Lower lobe of right lung (tissue), 2 donors: ENCODE measurements at regions not wholly inside any gene's neighbourhood (a gene's known extent, or its start where the extent isn't known, plus 50 kb on each side); places are given as distances from the start of the nearest gene placed in this dataset.

ENCODE experiments used
- ATAC-seq, 2 donors: fragments of 200-7000 bp; cut with Tn5 transposase; one replicate each; pipeline ENCODE4 v1.9.1; 2020 to 2022; ENCODE audit warnings: mild to moderate bottlenecking in 2 of 2, moderate library complexity in 2 of 2
- DNase-seq: peaks from one replicate; pipeline ENCODE4 v3.0.0-alpha.2; 2020
- H3K27ac ChIP-seq: fragments of 200-600 bp; one replicate; pipeline ENCODE4 v1.8.0; 2022
- H3K27me3 ChIP-seq: fragments of 200-600 bp; one replicate; pipeline ENCODE4 v1.8.0; 2022; ENCODE audit warnings: low read depth
- H3K36me3 ChIP-seq: fragments of 200-600 bp; one replicate; pipeline ENCODE4 v1.8.0; 2022; ENCODE audit warnings: mild to moderate bottlenecking
- H3K4me1 ChIP-seq: fragments of 200-600 bp; one replicate; pipeline ENCODE4 v1.8.0; 2022
- H3K4me3 ChIP-seq: fragments of 200-600 bp; one replicate; pipeline ENCODE4 v1.8.0; 2022; ENCODE audit warnings: mild to moderate bottlenecking
- H3K9me3 ChIP-seq: fragments of 200-600 bp; one replicate; pipeline ENCODE4 v1.8.0; 2022
- intact Hi-C: fragments of 100-400 bp; cut with DNase I; formaldehyde crosslinking; loops from one replicate; pipeline ENCODE4 v1.11.0; 2022
- TF ChIP-seq, protein P1 (sequence below): fragments of 200-600 bp; IDR thresholded peaks from one replicate; pipeline ENCODE4 v1.8.0; 2022; ENCODE audit warnings: antibody characterized with exemption, mild to moderate bottlenecking
- donor health status: DM: no; HTN: yes; CAD: no; lungs with severe emphysema.

DNA sequence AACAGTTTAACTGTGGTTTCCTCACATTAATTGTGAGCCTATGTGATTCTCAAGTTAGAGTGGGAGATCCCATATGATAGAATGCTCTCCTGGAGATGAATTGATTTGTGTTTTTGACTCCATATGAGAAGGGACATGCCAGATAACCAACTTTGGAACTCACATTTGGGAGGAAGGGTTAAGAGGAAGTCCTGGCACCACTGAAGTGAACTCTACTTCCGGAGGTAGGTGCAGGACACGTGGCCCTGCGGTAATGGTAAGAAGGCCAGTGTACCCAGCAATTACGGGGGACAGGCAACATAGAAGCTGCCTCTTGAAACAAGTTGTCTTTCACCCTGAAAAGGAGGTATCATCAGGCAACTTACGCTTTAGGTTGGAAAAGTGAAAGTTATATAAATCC is 146.6 kb upstream of the RFX3 start:
- no peaks in the 10 kb centered on the region for H3K36me3 ChIP-seq
- H3K4me1 ChIP-seq, result no peaks in the 10 kb centered on the region
- no peak overlapping the region for H3K27ac ChIP-seq
- no peak overlapping the region for H3K4me3 ChIP-seq
- intact Hi-C loops, result no loop called here
- ATAC-seq (no peak), DNase-seq (no peak)
- no peaks in the 10 kb centered on the region for H3K9me3 ChIP-seq
- TF ChIP-seq, protein P1, sequence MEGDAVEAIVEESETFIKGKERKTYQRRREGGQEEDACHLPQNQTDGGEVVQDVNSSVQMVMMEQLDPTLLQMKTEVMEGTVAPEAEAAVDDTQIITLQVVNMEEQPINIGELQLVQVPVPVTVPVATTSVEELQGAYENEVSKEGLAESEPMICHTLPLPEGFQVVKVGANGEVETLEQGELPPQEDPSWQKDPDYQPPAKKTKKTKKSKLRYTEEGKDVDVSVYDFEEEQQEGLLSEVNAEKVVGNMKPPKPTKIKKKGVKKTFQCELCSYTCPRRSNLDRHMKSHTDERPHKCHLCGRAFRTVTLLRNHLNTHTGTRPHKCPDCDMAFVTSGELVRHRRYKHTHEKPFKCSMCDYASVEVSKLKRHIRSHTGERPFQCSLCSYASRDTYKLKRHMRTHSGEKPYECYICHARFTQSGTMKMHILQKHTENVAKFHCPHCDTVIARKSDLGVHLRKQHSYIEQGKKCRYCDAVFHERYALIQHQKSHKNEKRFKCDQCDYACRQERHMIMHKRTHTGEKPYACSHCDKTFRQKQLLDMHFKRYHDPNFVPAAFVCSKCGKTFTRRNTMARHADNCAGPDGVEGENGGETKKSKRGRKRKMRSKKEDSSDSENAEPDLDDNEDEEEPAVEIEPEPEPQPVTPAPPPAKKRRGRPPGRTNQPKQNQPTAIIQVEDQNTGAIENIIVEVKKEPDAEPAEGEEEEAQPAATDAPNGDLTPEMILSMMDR, result no peak
- no peaks in the 10 kb centered on the region for H3K27me3 ChIP-seq

- intact Hi-C loops, result no loop called here
- TF ChIP-seq, protein P1, result no peak
- Histone ChIP-seq H3K36me3 (no peaks in the 10 kb centered on the region), H3K4me1 (no peaks in the 10 kb centered on the region), H3K4me3 (no peak overlapping the region), H3K27ac (no peak overlapping the region), H3K9me3 (no peaks in the 10 kb centered on the region), H3K27me3 (no peaks in the 10 kb centered on the region)
- DNase-seq (no peak), ATAC-seq (no peak)
These were observed 138.2 kb upstream of the RFX3 start for GRCh38 chr9:3664044-3664443.

- Histone ChIP-seq H3K27me3 (no peaks in the 10 kb centered on the region), H3K4me1 (no peaks in the 10 kb centered on the region)
- intact Hi-C loops, result no loop called here
These were observed 136.9 kb upstream of the RFX3 start for GRCh38 chr9:3662671-3663070.

GRCh38 chr9:3660936-3661335 is 135.1 kb upstream of the RFX3 start:
- DNase-seq (no peak), ATAC-seq (no peak)
- TF ChIP-seq, protein P1, result no peak
- Histone ChIP-seq H3K27me3 (no peaks in the 10 kb centered on the region), H3K27ac (no peak overlapping the region), H3K4me3 (no peak overlapping the region), H3K36me3 (no peaks in the 10 kb centered on the region), H3K4me1 (no peaks in the 10 kb centered on the region), H3K9me3 (no peaks in the 10 kb centered on the region)
- intact Hi-C loops, result no loop called here

More at GRCh38 chr9:3662671-3663070, 136.9 kb upstream of the RFX3 start:
- ATAC-seq (no peak), DNase-seq (no peak)
- Histone ChIP-seq H3K27ac (no peak overlapping the region), H3K4me3 (no peak overlapping the region), H3K9me3 (no peaks in the 10 kb centered on the region), H3K36me3 (no peaks in the 10 kb centered on the region)
- TF ChIP-seq, protein P1, result no peak

DNA sequence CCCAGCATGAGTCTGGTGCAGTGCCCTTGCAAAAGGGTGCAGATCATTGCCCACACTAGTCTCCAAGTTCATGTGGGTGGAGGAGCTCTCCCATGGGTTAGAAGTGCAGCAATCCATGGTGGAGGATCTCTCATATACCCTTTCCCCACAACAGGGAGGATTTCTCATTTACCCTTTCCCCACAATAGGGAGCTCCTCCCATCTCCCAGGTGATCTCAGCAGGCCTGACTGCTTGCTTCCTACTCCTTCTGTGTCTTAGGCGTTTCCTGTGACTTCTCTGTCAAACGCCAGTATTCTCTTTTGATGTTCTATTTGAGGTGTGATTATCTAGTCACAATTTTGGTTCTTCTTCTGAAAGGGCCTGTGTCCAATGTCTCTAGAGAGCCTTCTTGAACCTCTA is 133.8 kb upstream of the RFX3 start:
- no peaks in the 10 kb centered on the region for H3K27me3 ChIP-seq
- no peak overlapping the region for H3K4me3 ChIP-seq
- no peaks in the 10 kb centered on the region for H3K9me3 ChIP-seq
- H3K36me3 ChIP-seq, result no peaks in the 10 kb centered on the region
- intact Hi-C loops, result no loop called here
- DNase-seq (no peak), ATAC-seq (no peak)
- H3K4me1 ChIP-seq, result no peaks in the 10 kb centered on the region
- no peak overlapping the region for H3K27ac ChIP-seq
- TF ChIP-seq, protein P1, result no peak

DNA sequence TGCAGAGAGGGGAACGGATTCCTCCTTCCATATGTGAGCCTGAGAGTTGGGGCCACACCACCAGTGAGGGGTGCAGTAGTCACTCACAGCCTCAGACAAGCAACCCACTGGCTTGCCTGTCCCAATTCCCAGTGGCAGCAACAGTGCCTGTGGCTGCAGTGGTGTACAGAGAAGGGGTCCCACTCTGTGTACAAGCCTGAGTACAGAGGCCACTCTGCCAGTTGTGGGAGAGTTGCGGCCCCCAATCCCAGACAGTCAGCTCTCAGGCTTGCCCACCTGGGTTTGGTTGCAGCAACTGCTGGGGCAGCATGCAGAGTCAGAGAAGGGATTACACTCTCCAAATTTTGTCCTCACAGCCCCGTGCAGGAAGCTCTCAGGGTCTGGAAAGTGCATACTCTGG is 133.2 kb upstream of the RFX3 start:
- no peaks in the 10 kb centered on the region for H3K4me1 ChIP-seq
- intact Hi-C loops, result no loop called here
- no peak for DNase-seq
- no peaks in the 10 kb centered on the region for H3K27me3 ChIP-seq
- TF ChIP-seq, protein P1, result no peak
- H3K36me3 ChIP-seq, result no peaks in the 10 kb centered on the region
- H3K4me3 ChIP-seq, result no peak overlapping the region
- H3K27ac ChIP-seq, result no peak overlapping the region
- no peaks in the 10 kb centered on the region for H3K9me3 ChIP-seq
- no peak for ATAC-seq
